GM19395 (cell line): ENCODE measurements at regions not wholly inside any gene's neighbourhood (a gene's known extent, or its start where the extent isn't known, plus 50 kb on each side); places are given as distances from the start of the nearest gene placed in this dataset.
A peak's percentile ranks its signal among the peaks of the same experiment; 100 is the strongest.
"Not testable (repeated sequence)": the region's sequence is repeated elsewhere in the genome, so short reads cannot be mapped to it uniquely, and the experiment has no call there.

Experiments
- ATAC-seq: cut with Tn5 transposase; IDR thresholded peaks from one replicate; pipeline ENCODE4 v1.9.1; 2021; ENCODE audit warnings: mild to moderate bottlenecking, moderate library complexity; ENCODE audit not compliant: unreplicated experiment

GRCh38 chr3:195669310-195669709 lies 51.5 kb upstream of the MUC20 start:
- ATAC-seq: not testable (repeated sequence)

DNA sequence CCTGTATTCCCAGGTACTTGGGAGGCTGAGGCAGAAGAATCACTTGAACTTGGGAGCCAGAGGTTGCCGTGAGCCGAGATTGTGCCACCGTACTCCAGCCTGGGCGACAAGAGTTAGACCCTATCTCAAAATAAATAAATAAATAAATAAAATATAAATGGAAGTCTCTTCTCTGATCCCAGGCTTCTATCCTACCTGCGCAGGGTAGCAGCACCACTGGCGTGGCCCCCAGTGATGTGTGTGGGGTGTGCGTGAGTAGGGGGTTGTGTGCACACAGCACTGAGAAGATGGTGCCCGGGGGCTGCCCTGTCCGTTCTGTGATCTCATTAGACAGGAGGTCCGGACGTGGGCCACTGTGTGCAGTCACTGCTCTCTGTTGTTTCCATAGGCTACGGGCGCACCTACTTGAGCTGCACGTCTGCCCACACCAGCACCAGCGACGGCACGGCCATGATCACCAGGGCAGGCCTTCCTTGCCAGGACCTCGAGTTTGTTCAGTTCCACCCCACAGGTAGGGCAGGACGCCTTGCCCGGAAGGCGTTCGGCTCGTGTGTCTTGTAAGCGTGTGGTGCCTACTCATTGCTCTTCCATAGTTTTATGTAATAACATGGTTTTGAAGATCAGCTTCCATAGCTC lies 52.5 kb upstream of the MUC20 start:
- ATAC-seq: not testable (repeated sequence)

DNA sequence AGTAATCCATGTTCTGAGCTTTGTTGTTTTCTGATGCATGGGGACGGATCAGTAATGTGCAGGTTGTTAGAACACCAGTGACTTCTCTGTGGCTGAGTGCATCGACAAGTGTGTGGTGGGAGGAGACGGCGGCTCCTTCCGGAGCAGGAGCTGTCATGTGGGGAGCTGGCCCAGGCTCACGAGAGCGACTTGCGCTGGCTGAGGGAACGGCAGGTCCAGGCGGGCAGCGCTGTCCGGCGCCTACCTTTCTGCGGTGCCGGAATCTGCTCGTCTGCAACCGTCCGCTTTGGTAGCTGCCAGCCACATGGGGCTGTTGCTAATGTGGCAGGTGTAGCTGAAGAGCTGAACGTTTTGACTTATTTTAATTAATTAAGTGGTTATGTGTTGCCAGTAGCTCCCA lies 55.5 kb upstream of the MUC20 start:
- ATAC-seq: not testable (repeated sequence)

DNA sequence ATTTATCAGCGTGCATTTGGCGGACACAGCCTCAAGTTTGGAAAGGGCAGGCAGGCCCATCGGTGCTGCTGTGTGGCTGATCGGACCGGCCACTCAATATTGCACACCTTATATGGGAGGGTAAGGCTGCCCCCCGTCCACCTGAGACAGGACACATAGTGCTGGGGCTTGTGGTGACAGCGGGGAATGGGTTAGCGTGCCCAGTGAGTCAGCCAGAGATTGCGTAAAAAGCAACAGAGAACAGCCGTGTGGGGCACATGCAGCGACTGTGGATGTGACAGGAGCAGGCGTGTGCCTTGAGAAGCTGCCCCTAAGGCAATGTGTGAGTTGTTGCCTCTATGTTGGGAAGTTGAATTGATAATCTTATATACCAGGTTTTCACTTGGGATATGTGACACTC lies 56.6 kb upstream of the MUC20 start:
- ATAC-seq: not testable (repeated sequence)

GRCh38 chr3:195659136-195659533 lies 61.6 kb upstream of the MUC20 start:
- not testable (repeated sequence) for ATAC-seq

DNA sequence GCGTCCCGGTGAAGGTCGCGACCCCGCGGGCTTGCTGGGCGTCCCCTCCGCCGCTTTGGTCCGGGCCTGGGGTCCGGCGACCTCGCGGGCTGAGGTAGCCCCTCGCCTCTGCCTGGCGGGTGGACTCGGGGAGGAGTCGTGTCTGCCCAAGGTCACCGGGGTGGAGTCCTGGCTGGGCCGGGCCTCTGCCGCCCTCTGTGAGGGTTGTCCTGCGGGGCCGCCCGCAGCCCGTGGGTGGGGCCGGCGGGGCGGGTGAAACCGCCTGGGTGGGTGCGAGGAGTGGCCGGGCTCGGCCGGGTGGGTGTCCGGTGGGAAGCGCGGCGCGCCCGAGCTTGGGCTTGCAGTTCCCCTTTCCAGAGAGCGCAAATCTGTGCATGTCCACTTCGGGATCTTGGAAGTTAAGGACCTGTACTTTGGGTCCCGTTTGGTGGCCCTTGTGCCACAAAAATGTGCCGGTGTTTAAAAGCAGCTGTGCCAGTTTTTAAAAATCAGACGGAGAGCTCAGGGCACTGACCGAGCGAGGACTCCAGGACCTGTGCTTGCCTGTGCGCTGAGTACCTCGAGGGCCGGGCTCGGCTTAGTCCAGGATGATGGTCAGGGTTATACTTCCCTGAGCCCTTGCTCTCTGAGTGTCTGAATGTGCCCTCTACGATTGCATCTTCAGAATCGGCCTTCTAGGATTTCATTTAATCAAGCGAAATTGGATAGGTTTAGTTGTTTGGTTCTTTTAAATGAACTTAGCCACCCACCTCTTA lies 62.2 kb upstream of the MUC20 start:
- peak; percentile 48 for ATAC-seq

- peak; percentile 73 for ATAC-seq
Observed at GRCh38 chr3:195657475-195658372, 63.1 kb upstream of the MUC20 start.

DNA sequence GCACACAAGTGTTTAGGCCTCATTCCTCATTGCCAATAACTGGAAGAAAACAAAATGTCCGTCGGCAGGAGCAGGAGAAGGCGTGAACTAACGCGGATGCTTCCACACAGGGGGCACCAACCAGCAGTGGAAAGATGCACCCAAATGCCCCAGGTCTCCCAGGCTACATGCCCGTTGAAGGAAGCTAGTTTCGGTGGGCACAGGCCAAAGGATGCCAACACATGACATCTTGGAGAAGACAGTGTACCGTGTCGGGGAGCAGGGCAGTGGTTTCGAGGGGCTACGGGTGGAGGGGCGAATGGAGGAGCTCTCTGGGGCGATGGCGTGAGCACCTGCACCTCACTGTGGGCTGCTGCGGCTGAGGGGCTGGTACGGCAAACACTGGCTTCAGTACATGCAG lies 64.7 kb upstream of the MUC20 start:
- ATAC-seq: not testable (repeated sequence)

DNA sequence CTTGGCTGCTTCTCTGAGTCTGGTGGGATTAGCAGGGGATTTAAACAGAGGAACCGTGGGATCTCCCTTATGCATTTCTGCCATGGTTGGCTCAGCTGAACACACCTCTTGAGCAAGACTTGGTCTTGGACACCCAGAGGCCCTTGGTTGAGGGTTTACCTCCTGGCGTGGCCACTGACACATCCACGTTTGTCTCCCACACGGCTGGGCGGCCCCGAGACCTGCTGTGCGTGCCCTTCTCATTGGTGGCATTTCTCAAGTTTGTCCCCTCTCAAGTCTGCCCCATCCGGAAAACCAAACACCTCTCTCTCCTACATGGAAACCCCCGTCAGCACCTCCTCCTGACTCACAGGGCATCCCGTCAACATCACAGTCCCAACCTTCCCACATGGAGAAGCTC lies 66.0 kb upstream of the MUC20 start:
- not testable (repeated sequence) for ATAC-seq

DNA sequence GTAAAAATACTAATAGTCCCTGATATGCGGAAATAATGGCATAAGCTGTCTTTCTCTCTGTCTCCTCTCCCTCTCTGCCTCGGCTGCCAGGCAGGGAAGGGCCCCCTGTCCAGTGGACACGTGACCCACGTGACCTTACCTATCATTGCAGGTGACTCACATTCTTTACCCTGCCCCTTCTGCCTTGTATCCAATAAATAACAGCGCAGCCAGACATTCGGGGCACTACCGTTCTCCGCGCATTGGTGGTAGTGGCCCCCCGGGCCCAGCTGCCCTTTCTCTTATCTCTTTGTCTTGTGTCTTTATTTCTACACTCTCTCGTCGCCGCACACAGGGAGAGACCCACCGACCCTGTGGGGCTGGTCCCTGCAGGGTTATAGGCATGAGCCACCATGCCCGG lies 66.6 kb upstream of the MUC20 start:
- not testable (repeated sequence) for ATAC-seq

DNA sequence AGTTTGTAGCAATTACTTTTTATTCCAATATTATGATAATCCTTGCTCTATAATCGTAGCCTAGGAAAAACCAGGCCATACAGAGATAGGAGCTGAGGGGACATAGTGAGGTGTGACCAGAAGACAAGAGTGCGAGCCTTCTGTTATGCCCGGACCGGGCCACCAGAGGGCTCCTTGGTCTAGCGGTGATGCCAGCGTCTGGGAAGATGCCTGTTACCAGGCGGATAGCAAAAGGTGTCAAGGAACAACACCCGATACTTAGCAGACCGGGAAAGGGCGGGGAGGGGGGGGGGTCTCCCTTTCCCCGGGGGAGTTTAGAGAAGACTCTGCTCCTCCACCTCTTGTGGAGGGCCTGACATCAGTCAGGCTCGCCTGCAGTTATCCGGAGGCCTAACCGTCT lies 67.1 kb upstream of the MUC20 start:
- ATAC-seq: not testable (repeated sequence)

DNA sequence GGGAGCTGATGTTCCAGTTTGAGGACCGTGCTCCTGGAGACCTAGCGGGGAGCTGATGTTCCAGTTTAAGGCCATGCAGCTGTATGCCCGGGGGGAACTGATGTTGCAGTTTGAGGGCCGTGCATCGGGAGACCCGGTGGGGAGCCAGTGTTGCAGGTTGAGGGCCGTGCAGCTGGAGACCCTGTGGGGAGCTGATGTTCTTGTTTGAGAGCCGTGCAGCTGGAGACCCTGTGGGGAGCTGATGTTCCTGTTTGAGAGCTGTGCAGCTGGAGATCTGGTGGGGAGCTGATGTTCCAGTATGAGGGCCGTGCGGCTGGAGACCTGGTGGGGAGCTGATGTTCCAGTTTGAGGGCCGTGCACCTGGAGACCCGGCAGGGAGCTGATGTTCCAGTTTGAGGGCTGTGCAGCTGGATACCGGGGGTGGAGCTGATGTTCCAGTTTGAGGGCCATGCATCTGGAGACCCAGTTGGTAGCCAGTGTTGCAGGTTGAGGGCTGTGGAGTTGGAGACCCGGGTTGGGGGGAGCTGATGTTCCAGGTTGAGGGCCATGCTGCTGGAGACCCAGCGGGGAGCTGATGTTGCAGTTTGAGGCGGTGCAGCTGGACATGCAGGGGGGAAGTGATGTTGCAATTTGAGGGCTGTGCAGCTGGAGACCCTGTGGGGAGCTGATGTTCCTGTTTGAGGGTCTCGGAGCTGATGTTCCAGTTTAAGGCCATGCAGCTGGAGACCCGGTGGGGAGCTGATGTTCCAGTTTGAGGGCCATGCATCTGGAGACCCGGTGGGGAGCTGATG lies 64.4 kb upstream of the APOD start:
- ATAC-seq: not testable (repeated sequence)

DNA sequence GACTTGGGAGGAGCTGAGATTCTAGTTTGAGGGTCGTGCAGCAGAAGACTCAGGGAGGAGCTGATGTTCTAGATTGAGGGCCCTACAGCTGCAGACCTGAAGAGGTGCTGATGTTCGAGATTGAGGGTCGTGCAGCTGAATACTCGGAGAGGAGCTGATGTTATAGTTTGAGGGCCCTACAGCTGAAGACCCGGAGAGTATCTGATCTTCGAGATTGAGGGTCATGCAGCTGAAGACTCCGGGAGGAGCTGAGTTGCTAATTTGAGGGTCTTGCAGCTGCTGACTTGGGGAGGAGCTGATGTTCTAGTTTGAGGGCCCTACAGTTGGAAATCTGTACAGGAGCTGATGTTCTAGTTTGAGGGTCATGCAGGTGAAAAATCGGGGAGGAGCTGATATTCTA lies 62.1 kb upstream of the APOD start:
- ATAC-seq: not testable (repeated sequence)

- ATAC-seq: not testable (repeated sequence)
Observed at GRCh38 chr3:195643245-195643644, 59.5 kb upstream of the APOD start.

GRCh38 chr3:195642311-195642710 lies 58.6 kb upstream of the APOD start:
- ATAC-seq: not testable (repeated sequence)

- not testable (repeated sequence) for ATAC-seq
Observed at GRCh38 chr3:195638456-195638855, 54.7 kb upstream of the APOD start.

DNA sequence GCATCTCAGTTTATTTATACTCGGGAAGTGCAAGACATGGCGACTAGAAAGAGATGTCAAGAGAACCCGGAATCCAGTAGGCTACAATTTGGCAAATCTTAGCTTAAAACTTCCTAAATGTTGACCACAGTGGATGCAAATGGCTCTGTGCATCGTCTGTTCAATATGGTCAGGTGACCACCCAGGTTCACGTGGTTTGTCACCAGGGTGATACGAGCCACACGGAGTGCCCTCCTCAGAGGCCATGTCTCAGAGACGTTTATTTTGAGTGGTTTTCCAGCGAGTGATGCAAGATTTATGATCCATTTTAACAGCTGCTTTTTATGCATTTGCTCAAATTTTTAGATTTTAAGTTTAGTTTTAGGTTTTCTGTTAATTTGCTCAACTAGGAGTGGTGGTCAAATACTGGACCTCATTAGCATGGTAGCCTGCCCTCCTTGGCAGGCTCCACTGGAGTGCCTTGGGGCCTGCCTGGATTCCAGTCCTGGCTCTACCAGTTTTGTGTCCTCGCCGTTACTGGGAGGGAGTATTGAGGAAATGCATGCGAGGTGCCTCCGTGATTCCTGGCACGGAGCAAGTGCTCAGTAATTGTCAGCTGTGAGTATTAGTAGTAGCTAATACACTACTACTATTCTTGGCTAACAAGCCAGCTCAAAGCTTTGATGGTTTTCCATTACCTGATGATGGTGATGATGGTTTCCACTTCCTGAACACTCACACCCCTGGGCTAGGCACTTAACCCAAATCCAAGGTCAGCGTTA lies 53.9 kb upstream of the APOD start:
- ATAC-seq: not testable (repeated sequence)

GRCh38 chr3:195637011-195637410 lies 53.3 kb upstream of the APOD start:
- not testable (repeated sequence) for ATAC-seq

DNA sequence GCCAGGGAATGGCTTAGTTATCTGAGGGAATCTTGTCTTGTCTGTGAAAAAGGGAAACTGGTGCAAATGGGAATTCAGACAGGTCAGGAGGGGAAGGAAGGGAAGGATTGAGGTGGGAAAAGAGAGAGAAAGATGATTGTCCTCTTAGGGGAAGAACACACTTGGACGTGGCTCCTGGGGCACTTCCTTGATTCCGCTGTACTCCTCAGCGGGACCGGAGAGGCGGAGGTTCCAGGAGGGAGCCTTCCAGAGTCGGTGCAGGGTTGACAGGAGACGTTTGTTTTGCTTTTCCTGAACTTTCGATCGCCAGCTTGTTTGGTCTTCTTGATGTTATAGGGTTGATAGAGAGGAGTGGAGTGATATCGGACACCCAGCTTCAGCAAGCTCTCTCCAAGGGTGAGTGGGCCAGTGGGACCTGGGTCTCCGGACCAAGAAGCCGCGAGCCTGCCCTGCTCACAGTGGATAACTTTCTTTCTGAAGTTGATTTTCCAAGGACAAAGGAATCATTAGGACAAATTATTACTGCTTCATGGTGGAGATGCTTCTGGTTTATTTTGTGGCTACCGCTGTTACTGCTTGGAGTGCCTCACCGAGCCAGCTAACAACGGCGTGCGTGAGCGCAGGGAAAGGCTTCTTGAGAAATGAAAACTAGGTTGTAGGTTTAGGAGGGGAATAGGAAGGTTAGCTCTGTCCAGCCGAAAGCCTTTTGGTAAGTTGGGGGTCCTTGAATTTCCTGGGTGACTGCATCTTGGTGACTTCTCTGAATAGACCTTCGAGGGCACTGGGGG lies 52.4 kb upstream of the APOD start:
- ATAC-seq: not testable (repeated sequence)
